ENCODE measurements at regions not wholly inside any gene's neighbourhood (a gene's known extent, or its start where the extent isn't known, plus 50 kb on each side); places are given as distances from the start of the nearest gene placed in this dataset.

GRCh38 chr13:24039621-24040475 is 120.7 kb upstream of the SPATA13 start:
- TF ChIP-seq CTCF (IDR thresholded peaks at IDR 0.05; ENCODE audit: low read length) (no peak), EZH2 (optimal IDR thresholded peaks at IDR 0.05; ENCODE audit: low read depth, low read length) (no peak), EZH2phosphoT487 (IDR thresholded peaks at IDR 0.05; ENCODE audit: low read length) (no peak)

All from MM.1S (cell line).